ENCODE measurements at regions not wholly inside any gene's neighbourhood (a gene's known extent, or its start where the extent isn't known, plus 50 kb on each side); places are given as distances from the start of the nearest gene placed in this dataset.

- TF ChIP-seq EED (CRISPR knock-in tag; IDR thresholded peaks at IDR 0.05) (peak; percentile 92; the same call in 1 of the 2 replicates), ARNT (IDR thresholded peaks at IDR 0.05) (no peak), ZNF777 (CRISPR knock-in tag; IDR thresholded peaks at IDR 0.05) (peak; percentile 48), CEBPG (CRISPR knock-in tag; IDR thresholded peaks at IDR 0.05) (peak; percentile 41; the same call in 1 of the 2 replicates), RAD21 (CRISPR knock-in tag; IDR thresholded peaks at IDR 0.05) (no peak), FOXO1 (CRISPR knock-in tag; IDR thresholded peaks at IDR 0.05) (no peak; the same call in 1 of the 2 replicates), CEBPZ (IDR thresholded peaks at IDR 0.05; ENCODE audit: low read length) (no peak), ATF6 (CRISPR knock-in tag; conservative IDR thresholded peaks at IDR 0.05) (0 out of 2 replicates have a peak, but pooled peaks have one; percentile 39), CBX5 (CRISPR knock-in tag; IDR thresholded peaks at IDR 0.05; ENCODE audit: borderline replicate concordance) (peak; percentile 63; the same call in 1 of the 2 replicates), NCOA1 (CRISPR knock-in tag; IDR thresholded peaks at IDR 0.05) (no peak), GLI4 (CRISPR knock-in tag; IDR thresholded peaks at IDR 0.05; ENCODE audit: borderline replicate concordance) (no peak), ARID2 (CRISPR knock-in tag; IDR thresholded peaks at IDR 0.05; ENCODE audit: borderline replicate concordance) (no peak), TCF12 (IDR thresholded peaks at IDR 0.05) (no peak), TCF12 (CRISPR knock-in tag; IDR thresholded peaks at IDR 0.05) (no peak), ZNF3 (CRISPR knock-in tag; IDR thresholded peaks at IDR 0.05) (no peak), NFYC (CRISPR knock-in tag; IDR thresholded peaks at IDR 0.05) (no peak), EZH2 (conservative IDR thresholded peaks at IDR 0.05; ENCODE audit: low read depth, low read length) (no peak), ZNF552 (CRISPR knock-in tag; IDR thresholded peaks at IDR 0.05; ENCODE audit: borderline replicate concordance) (no peak), ZNF383 (CRISPR knock-in tag; IDR thresholded peaks at IDR 0.05; ENCODE audit: borderline replicate concordance) (0 out of 2 replicates have a peak, but pooled peaks have one; percentile 19), ZNF678 (CRISPR knock-in tag; IDR thresholded peaks at IDR 0.05) (no peak), ZNF652 (CRISPR knock-in tag; IDR thresholded peaks at IDR 0.05; ENCODE audit: borderline replicate concordance, low read depth) (peak; percentile 11; the same call in 1 of the 2 replicates)
- TF ChIP-seq, protein P1, sequence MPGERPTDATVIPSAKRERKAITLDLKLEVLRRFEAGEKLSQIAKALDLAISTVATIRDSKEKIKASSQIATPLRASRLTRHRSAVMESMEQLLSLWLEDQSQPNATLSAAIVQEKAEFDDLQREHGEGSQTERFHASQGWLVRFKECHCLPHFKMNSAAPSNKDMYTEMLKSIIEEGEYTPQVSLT (CRISPR knock-in tag; IDR thresholded peaks at IDR 0.05; ENCODE audit: borderline replicate concordance, low read depth): no peak
- TF ChIP-seq, protein P2, sequence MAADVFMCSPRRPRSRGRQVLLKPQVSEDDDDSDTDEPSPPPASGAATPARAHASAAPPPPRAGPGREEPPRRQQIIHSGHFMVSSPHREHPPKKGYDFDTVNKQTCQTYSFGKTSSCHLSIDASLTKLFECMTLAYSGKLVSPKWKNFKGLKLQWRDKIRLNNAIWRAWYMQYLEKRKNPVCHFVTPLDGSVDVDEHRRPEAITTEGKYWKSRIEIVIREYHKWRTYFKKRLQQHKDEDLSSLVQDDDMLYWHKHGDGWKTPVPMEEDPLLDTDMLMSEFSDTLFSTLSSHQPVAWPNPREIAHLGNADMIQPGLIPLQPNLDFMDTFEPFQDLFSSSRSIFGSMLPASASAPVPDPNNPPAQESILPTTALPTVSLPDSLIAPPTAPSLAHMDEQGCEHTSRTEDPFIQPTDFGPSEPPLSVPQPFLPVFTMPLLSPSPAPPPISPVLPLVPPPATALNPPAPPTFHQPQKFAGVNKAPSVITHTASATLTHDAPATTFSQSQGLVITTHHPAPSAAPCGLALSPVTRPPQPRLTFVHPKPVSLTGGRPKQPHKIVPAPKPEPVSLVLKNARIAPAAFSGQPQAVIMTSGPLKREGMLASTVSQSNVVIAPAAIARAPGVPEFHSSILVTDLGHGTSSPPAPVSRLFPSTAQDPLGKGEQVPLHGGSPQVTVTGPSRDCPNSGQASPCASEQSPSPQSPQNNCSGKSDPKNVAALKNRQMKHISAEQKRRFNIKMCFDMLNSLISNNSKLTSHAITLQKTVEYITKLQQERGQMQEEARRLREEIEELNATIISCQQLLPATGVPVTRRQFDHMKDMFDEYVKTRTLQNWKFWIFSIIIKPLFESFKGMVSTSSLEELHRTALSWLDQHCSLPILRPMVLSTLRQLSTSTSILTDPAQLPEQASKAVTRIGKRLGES (CRISPR knock-in tag; IDR thresholded peaks at IDR 0.05; ENCODE audit: borderline replicate concordance): no peak
Measured at GRCh38 chr6:27592481-27593199, 119.7 kb upstream of the ZNF184 start (continued).

All from HepG2 (cell line).